ENCODE measurements at regions not wholly inside any gene's neighbourhood (a gene's known extent, or its start where the extent isn't known, plus 50 kb on each side); places are given as distances from the start of the nearest gene placed in this dataset.

DNA sequence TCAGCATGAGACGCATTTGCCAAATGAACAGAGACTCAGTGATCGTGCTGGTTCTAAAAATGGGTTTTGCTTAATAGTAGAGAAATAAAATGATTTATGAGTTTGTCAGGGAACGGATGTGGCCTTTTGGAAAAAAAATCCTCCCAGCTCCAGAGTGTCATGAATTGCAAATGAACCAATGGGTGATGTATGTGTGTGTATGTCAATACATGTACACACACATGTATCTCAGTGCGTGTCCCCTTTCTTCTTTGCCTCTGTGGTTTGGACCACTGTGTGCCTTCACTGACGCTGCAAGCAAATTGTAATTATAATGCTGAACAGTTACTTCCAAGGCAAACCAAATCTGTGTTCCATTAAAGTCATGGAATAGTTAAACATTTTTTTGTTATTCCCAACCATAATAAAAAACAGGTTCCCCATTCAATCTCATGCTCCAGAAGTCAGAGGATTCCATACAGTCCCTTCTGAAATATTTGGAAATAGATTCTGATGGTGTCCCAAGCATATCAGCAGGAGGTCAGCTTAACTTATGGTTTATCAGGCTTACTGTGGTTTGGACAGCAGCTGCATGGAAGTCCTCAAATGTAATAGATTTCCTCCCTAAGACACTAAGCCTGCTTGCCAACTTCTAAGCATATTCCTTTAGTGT lies 630.5 kb downstream of the ACTL7B start:
- peak overlapping the region; percentile 28 for H3K4me2 ChIP-seq
- TF ChIP-seq, protein P1, sequence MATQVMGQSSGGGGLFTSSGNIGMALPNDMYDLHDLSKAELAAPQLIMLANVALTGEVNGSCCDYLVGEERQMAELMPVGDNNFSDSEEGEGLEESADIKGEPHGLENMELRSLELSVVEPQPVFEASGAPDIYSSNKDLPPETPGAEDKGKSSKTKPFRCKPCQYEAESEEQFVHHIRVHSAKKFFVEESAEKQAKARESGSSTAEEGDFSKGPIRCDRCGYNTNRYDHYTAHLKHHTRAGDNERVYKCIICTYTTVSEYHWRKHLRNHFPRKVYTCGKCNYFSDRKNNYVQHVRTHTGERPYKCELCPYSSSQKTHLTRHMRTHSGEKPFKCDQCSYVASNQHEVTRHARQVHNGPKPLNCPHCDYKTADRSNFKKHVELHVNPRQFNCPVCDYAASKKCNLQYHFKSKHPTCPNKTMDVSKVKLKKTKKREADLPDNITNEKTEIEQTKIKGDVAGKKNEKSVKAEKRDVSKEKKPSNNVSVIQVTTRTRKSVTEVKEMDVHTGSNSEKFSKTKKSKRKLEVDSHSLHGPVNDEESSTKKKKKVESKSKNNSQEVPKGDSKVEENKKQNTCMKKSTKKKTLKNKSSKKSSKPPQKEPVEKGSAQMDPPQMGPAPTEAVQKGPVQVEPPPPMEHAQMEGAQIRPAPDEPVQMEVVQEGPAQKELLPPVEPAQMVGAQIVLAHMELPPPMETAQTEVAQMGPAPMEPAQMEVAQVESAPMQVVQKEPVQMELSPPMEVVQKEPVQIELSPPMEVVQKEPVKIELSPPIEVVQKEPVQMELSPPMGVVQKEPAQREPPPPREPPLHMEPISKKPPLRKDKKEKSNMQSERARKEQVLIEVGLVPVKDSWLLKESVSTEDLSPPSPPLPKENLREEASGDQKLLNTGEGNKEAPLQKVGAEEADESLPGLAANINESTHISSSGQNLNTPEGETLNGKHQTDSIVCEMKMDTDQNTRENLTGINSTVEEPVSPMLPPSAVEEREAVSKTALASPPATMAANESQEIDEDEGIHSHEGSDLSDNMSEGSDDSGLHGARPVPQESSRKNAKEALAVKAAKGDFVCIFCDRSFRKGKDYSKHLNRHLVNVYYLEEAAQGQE (IDR thresholded peaks at IDR 0.05; ENCODE audit: unreplicated experiment), result no peak
- TF ChIP-seq POLR2AphosphoS5 (IDR thresholded peaks at IDR 0.05; ENCODE audit: low read depth), result no peak
- TF ChIP-seq CREB1 (CRISPR knock-in tag; IDR thresholded peaks at IDR 0.05; ENCODE audit: low read depth), result no peak
- TF ChIP-seq, protein P2, sequence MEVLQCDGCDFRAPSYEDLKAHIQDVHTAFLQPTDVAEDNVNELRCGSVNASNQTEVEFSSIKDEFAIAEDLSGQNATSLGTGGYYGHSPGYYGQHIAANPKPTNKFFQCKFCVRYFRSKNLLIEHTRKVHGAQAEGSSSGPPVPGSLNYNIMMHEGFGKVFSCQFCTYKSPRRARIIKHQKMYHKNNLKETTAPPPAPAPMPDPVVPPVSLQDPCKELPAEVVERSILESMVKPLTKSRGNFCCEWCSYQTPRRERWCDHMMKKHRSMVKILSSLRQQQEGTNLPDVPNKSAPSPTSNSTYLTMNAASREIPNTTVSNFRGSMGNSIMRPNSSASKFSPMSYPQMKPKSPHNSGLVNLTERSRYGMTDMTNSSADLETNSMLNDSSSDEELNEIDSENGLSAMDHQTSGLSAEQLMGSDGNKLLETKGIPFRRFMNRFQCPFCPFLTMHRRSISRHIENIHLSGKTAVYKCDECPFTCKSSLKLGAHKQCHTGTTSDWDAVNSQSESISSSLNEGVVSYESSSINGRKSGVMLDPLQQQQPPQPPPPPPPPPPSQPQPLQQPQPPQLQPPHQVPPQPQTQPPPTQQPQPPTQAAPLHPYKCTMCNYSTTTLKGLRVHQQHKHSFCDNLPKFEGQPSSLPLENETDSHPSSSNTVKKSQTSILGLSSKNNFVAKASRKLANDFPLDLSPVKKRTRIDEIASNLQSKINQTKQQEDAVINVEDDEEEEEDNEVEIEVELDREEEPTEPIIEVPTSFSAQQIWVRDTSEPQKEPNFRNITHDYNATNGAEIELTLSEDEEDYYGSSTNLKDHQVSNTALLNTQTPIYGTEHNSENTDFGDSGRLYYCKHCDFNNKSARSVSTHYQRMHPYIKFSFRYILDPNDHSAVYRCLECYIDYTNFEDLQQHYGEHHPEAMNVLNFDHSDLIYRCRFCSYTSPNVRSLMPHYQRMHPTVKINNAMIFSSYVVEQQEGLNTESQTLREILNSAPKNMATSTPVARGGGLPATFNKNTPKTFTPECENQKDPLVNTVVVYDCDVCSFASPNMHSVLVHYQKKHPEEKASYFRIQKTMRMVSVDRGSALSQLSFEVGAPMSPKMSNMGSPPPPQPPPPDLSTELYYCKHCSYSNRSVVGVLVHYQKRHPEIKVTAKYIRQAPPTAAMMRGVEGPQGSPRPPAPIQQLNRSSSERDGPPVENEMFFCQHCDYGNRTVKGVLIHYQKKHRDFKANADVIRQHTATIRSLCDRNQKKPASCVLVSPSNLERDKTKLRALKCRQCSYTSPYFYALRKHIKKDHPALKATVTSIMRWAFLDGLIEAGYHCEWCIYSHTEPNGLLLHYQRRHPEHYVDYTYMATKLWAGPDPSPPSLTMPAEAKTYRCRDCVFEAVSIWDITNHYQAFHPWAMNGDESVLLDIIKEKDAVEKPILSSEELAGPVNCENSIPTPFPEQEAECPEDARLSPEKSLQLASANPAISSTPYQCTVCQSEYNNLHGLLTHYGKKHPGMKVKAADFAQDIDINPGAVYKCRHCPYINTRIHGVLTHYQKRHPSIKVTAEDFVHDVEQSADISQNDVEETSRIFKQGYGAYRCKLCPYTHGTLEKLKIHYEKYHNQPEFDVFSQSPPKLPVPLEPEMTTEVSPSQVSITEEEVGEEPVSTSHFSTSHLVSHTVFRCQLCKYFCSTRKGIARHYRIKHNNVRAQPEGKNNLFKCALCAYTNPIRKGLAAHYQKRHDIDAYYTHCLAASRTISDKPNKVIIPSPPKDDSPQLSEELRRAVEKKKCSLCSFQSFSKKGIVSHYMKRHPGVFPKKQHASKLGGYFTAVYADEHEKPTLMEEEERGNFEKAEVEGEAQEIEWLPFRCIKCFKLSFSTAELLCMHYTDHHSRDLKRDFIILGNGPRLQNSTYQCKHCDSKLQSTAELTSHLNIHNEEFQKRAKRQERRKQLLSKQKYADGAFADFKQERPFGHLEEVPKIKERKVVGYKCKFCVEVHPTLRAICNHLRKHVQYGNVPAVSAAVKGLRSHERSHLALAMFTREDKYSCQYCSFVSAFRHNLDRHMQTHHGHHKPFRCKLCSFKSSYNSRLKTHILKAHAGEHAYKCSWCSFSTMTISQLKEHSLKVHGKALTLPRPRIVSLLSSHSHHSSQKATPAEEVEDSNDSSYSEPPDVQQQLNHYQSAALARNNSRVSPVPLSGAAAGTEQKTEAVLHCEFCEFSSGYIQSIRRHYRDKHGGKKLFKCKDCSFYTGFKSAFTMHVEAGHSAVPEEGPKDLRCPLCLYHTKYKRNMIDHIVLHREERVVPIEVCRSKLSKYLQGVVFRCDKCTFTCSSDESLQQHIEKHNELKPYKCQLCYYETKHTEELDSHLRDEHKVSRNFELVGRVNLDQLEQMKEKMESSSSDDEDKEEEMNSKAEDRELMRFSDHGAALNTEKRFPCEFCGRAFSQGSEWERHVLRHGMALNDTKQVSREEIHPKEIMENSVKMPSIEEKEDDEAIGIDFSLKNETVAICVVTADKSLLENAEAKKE (CRISPR knock-in tag; IDR thresholded peaks at IDR 0.05), result no peak
- DNase-seq (ENCODE audit: low spot score) (no peak), ATAC-seq (no peak)
- H2AFZ ChIP-seq, result no peak overlapping the region
- peaks cover 5% of the 10 kb centered on the region; the same call in 2 of the 3 replicates for H3K9me3 Mint-ChIP-seq
- H3K4me1 Mint-ChIP-seq, result peaks cover 15% of the 10 kb centered on the region
- H3F3A ChIP-seq (replicated peaks; ENCODE audit: low read depth), result no peaks in the 10 kb centered on the region
- no peaks in the 10 kb centered on the region for H4K20me1 ChIP-seq (replicated peaks; ENCODE audit: insufficient read depth)
- H3K27ac Mint-ChIP-seq, result no peak overlapping the region
- H3K27ac ChIP-seq (ENCODE audit: low read depth), result no peak overlapping the region
- peaks cover 10% of the 10 kb centered on the region for H3K4me1 ChIP-seq (ENCODE audit: insufficient read depth)
- H3K4me3 ChIP-seq, result no peak overlapping the region
- no peak overlapping the region for H3K4me3 Mint-ChIP-seq
- H3K9me2 ChIP-seq (ENCODE audit: insufficient read depth), result peaks cover 23% of the 10 kb centered on the region
- no peaks in the 10 kb centered on the region for H3K79me2 ChIP-seq (replicated peaks; ENCODE audit: insufficient read depth)
- H3K27me3 ChIP-seq (ENCODE audit: insufficient read depth), result no peaks in the 10 kb centered on the region
- no peaks in the 10 kb centered on the region for H3K36me3 ChIP-seq (ENCODE audit: insufficient read depth)
- H3K27me3 Mint-ChIP-seq (ENCODE audit: insufficient read depth, low read depth, poor library complexity), result no peaks in the 10 kb centered on the region
- no peaks in the 10 kb centered on the region for H3K36me3 Mint-ChIP-seq (ENCODE audit: low read depth)

Data from GM23338 (cell line).